HG03442 (cell line): ENCODE measurements at regions not wholly inside any gene's neighbourhood (a gene's known extent, or its start where the extent isn't known, plus 50 kb on each side); places are given as distances from the start of the nearest gene placed in this dataset.
"Not testable (repeated sequence)": the region's sequence is repeated elsewhere in the genome, so short reads cannot be mapped to it uniquely, and the experiment has no call there.

Source experiments
- ATAC-seq: cut with Tn5 transposase; IDR thresholded peaks from one replicate; pipeline ENCODE4 v1.9.1; 2021; ENCODE audit warnings: mild to moderate bottlenecking, moderate library complexity; ENCODE audit not compliant: unreplicated experiment

DNA sequence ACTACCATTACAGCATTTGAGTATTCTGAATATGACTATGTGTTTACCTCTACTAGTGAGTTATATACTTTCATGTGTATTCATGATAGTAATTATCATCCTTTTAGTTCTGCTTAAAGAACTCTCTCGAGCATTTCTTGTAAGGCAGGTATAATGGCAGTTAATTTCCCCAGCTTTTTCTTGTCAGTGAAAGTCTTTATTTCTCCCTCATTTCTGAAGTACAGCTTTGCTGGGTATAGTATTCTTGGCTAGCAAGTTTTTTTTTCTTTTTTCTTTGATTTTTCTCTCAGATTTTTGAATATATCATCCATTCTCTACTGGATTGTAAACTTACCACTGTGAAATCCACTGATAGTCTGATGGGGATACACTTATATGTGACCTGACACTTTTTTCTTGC, 165.9 kb upstream of the ARHGAP5 start:
- no peak for ATAC-seq

DNA sequence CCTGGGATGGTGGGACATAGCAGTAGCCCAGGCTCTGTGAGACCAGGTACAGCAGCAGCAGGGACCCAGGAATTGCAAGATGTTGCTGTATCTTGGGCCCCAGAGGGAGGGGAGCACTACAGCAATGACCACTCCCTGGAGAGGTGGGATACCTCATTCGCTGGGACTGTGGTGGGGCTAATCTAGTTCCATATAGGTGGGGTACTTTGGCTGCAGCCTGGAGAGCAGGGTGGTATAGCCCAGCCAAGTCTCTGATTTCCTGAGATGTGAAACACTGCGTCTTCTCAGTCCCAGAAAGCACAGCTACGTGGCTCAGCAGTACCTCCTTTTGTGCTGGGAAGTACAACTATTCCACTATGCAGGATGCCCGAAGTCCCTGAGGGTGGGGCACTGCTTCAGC, 163.7 kb upstream of the ARHGAP5 start:
- no peak for ATAC-seq

DNA sequence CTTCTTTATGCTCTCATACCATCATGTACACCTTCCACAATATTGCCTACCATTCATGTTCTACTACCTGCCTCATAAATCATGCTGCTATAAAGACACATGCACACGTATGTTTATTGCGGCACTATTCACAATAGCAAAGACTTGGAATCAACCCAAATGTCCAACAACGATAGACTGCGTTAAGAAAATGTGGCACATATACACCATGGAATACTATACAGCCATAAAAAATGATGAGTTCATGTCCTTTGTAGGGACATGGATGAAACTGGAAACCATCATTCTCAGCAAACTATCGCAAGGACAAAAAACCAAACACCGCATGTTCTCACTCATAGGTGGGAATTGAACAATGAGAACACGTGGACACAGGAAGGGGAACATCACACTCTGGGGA, 158.8 kb upstream of the ARHGAP5 start:
- not testable (repeated sequence) for ATAC-seq

DNA sequence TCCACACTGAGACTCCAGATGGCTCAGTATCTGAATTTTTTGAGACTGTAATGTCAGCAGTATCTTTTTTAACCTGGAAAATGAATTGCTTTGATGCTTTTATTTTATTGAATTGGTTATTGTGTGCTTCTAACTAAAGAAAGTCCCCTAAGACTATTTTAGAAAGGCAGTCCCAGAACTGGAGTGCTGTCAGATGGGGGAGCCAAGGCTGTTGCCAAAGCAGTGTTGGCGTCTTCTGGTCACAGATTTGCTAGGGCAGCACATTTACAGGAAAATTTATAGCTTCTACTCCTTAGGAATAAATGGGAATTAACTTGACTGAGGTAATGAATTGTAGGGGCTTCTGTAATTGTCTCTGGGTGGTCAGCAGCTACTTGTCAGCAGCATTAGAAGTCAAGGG, 157.1 kb upstream of the ARHGAP5 start:
- ATAC-seq: no peak

DNA sequence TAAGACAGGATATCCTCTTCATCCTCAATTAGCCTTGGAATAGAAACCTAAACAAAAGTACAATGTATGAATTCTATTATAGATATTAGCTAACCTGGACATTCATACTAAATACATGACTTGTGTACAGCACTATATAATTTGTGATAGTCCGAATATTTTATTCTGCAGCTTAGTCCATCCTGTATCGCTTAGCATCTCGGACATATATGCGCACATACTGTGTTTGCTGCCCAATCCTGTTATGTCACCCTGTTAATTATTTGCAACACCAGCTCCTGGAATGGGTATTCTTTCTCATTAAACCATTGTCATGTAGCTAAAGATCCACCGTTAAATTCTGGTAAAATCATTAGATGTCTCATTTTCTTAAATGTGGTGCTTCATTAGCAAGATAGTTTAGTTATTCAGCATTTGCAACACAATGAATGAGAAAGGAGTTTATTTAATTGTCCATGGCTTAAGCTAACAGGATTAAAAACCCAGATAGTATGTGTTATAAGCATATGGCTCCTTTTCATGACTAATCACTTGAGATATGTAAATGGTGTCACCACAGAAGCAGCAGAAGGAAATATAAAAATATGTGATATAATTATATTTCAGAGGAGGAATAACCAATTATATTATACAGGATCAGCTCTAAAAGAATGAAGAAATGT, 156.0 kb upstream of the ARHGAP5 start:
- ATAC-seq: no peak

DNA sequence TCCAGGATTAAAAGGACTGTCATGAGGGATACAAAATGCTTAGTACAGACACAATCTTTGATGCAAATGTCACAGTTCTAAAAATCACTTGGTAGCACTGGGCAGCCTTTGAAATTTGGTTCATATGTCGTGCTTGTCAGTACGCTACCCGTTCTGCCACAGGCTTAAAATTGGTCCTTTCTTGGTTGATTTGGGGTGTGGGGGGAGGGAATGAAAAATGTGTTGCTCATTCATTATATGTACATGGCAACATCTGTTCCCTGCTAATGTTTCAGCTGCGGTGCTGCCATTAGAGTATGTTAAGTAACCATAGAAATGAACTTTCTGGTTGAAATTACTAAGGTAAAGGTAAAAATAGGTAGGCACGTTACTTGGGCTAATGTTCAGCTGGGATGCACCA, 155.4 kb upstream of the ARHGAP5 start:
- no peak for ATAC-seq

DNA sequence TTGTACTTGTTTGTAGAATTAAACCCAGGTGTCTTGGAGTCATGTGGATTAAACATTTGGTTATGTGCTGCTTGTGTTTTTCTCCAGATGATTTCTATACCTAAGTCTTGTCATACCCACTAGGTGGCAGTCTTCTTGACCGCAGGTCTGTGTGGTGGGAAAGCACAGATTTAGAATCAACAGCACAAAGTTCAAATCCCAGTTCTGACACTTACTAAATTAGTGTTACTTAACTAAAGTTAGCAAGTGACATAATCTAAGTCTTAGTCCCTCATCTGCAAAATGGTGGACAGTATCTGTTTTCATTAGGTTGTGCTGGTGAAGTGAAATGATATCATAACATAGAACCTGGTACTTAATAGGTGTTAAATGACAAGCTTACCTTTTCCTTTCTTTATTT, 151.0 kb upstream of the ARHGAP5 start:
- ATAC-seq: peak; percentile 53

DNA sequence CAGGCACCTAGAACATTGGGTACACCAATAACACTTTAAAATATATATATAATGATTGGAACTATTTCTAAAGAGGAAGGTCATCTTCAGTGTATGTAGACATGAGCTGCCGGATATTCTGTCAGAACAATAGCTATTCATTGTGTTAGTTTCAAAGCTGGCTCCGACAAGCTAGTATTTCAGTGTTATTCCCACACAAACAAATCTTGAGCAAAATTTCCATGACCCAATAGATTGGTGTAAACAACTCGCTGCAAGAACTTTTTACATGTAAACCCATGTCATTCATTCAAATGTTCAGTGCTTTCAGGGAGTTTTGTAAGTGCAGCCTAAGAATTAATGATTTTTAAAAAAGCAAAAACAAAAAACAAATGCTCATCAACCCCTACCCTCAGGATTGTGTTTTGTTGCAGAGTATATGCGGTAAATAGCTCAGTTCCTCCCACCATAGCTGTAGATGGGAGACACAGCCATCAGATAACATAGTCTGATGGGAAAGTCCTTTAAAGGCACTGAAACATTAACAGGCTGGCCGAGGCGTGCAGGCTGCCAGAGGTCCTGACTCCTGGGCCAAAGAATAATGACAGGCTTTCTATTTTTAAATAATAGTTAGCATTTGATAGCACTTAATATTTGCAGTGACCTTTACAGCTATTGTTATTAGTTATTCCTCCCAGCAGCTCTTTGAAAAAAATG, 150.3 kb upstream of the ARHGAP5 start:
- ATAC-seq: no peak

DNA sequence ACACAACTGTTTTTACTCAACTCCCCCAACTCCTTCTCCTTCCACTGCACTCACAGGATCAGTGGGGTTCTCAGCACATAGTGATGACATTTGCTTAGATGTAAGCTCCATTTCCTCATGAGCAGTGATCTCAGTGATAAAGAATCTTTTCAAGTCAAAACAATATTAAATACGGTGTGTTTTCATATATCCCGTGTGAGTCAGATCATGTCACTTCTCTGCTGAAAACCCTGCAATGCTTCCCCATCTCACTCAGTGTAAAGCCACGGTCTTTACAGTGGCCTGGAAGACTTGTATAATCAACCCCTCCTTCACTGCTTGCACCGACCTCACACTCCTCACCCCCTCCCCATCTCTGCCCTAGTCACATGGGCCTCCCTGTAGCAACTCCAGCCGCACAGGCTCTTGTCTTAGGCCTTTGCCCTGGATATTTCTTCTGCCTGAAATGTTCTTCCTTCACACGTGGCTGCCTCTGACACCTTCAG, 149.7 kb upstream of the ARHGAP5 start:
- ATAC-seq: no peak

DNA sequence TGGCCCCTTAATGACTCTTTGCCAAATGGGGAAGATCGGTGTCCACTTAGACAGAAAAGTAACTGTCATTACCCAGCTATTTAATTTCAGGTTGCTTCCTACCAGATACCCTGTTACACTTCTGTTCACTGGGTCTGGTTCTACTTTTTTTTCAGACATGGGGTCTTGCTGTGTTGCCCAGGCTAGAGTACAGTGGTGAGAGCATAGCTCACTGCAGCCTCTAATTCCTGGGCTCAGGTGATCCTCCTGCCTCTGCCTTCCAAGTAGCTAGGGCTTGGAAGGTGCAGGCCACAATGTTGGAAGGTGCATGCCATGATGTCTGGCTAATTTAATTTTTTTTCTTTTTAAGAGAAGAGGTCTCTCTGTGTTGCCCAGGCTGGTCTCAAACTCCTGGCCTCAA, 147.0 kb upstream of the ARHGAP5 start:
- ATAC-seq: no peak

DNA sequence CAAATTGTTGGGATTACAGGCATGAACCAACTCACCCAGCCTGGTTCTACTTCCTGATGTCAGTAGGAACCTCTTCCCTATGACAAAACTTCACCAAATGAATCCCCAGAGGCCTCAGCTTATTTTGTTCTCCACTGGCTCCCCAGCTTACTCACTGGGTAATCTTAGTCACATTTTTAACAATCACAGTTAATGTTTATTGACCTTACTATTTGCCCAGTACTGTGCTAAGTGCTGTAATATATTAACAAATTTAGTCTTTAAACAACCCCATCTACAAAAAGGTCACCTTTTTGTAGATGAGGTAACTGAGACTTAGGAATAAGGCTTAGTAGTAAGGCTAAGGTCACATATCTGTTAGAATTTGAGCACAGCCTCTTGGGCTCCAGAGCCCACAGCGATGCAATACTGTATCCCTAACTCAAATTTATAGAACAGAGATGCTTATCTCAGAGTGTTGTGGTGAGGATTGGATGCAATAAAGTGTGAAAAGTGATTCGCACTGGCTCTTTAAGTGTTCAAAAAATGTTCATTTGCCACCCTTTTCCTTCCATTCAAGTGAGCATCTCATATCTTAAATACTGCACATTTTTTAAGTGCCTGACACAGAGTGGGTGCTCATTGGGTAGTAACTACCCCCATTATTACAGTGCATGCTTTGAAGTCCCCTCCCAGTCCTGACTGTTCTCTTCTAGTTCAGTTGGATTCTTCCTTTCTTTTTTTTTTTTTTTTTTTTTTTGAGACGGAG, 146.4 kb upstream of the ARHGAP5 start:
- no peak for ATAC-seq

DNA sequence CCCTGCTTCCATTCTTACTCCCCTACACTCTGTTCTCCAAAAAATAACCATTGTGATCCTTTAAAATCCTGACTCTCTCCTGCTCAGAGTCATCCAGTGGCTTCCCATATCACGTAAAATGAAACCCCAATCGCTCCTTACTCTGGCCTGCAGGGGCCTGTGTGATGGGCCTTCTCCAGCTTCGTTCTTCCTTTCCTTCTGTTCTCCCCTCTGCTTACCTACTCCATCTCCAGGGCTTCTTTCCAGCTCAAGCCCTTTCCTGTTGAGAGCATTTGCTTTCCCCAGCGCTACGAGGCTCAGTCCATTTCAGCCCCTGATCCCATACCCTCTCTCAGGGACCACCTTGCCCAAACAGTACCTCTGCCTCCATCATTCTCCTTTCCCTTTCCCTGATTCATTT, 144.4 kb upstream of the ARHGAP5 start:
- ATAC-seq: no peak

DNA sequence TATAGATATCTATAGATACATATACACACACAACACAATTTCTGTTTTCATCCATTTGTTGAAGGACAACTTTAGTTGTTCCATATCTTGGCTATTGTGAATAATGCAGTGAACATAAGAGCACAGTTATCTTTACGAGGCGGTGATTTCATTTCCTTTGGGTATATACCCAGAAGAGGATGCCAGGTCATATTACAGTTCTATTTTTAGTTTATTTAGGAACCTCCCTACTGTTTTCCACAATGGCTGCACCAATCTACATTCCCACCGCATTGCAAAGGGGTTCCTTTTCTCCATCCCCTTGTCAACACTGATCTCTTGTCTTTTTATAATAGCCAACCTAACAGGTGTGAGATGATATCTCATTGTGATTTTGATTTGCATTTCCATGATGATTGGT, 143.4 kb upstream of the ARHGAP5 start:
- ATAC-seq: no peak

DNA sequence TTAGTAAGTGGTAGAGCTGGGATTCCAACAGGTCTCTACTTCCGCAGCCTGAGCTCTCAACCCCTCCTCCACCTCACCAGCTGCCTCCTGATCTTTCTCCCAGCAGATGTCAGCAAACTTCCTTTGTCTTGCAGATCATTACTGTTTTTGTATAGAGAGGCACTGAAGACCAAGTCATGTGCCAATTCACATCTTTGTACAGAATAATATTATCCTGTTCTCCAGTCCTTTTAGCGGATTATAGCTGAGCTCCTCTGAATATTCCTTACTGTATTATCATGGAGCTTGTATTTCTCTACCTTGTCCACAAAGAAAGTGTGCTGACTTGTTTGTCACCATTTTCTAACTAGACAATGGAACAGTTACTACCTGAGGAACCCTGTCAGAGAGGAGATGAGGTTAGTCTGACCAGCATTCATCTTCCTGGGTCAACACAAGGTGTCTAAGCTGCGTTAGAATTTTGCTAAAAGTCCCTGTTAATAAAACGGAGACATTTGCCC, 142.3 kb upstream of the ARHGAP5 start:
- no peak for ATAC-seq

DNA sequence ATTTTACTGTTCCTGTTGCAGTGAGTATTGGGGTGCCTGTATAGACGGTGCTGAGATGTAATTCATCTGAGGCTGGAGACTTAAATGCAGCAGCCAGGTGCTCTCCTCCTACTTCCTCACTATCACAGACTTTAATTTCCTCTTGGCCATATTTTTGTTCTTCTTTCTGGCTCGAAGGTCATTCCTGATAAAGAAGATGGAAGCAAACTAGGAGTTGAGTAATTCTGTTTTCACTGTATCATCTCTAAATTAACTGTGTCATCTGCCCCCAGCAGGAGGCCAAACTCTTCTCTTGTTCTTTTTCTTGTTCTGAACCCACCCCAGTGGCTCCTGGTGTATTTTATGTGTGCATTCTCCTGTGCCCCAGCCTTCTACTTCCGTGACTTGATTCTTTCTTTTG, 141.7 kb upstream of the ARHGAP5 start:
- ATAC-seq: no peak

DNA sequence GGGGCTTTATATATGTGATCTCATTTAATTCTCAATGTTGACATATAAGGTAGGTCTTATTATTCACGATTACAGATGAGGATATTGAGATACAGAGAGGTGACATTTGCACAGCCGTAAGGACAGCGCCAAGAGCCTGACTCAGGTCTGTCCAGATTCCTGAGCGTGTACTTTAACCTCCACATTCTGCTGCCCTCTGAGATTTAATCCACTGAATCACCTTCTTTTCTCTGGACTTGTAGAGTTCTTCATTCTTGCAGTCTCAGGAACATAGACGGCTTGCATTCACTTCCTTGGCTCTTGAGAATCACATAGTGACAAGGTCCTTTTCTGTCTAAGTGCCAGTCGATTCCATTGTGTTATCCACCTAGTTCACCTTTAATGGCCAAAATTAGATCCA, 141.0 kb upstream of the ARHGAP5 start:
- no peak for ATAC-seq

DNA sequence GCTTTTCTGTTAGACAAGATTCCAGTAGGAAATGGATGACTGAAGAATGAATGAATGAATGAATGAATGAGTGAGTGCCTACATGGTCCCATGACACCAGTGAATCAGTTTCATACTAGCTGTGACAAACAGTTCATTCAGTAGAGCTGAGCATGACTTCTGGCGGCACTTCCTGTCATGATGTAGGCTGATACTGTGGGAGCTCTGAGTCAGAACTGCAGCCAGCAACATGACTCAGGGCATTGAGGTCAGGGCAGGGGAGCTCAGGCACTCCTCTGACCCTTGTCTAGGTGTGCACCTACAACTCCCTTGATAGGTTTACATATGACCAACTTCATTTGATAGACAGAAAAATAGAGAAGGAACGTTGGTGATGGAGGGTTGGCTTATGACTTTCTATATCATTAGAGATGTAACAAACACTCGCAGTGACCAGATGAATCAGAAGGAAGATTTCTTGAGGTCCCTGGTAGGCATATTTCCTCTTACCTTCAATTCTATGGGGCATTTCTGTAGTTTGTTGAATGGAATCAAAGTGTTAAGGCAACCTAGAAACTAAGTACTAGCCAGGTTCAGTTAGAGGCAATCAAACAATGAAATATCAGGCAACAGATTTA, 139.3 kb upstream of the ARHGAP5 start:
- peak; percentile 100 for ATAC-seq

DNA sequence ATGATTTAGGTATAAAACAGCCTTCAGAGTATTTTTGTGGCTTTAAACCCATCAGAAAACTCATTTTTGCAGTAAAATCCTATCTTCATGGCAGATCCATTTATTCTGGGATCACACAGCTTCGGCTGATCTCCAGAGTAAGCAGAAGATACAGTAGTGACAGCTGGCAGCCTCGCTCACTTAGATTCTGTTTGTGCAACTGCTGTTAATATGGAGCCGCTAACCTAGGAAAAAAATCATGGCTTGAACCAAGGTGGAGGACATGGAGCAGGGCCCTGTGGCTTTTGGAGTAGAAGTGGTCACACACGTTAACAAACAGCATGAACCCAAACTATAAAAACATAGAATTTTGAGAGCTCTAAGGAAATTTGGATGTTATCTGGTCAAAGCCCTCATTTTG, 137.2 kb upstream of the ARHGAP5 start:
- ATAC-seq: no peak

DNA sequence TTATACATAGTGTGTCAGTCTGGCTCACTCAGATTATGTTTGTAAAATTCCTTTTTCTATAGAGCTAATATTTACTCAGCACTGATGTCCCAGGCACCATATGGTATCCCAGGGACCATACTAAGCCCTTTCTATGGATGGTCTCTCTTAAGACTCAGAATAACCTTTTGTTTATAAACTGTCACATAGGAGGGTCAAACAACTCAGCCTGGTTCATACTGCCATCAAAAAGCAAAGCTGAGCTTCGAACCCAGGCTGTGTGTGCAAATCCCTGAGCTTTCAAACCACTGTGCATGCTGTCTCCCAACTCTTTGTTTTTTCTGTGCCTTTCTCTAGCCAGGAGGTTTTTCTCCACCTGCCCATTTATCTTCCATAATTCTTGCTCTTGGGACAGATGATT, 135.6 kb upstream of the ARHGAP5 start:
- ATAC-seq: no peak

DNA sequence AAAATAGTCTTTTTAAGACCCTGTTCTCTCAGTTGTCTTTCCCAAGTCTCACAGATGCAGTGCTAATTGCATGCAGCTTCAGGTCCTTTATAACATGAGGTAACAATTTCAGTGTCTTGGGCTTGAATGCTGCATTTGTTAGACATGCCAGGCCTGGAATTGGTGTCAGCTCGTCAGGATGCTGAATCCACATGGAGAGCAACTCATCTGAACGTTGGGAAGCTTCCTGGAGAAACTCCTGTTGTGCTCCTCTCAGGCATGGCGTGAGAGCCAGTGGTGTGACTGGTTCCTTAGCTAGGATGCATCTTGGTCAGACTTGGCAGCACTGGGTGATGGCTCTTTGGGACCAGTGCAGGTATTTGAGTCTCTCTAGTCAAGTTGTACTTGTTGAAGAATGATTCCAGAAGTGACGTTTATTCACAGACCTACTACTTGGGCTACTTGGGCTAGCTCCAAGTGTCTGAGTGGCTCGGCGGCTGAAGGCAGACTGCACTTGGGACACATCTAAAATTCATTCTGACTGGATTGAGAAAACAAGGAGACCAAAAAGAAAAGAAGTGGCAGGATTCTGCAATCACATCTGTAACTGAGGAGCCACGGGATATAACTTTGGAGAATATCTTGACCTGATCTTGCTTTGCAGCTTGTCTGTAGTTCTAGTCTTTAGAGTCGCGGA, 134.8 kb upstream of the ARHGAP5 start:
- no peak for ATAC-seq
